ENCODE measurements at regions not wholly inside any gene's neighbourhood (a gene's known extent, or its start where the extent isn't known, plus 50 kb on each side); places are given as distances from the start of the nearest gene placed in this dataset.

- TF ChIP-seq RAD21 (IDR thresholded peaks at IDR 0.05; ENCODE audit: low read depth) (no peak), EGR1 (IDR thresholded peaks at IDR 0.05) (no peak), TAF1 (IDR thresholded peaks at IDR 0.05; ENCODE audit: low read depth) (no peak), EP300 (IDR thresholded peaks at IDR 0.05; ENCODE audit: borderline replicate concordance) (no peak), TCF12 (IDR thresholded peaks at IDR 0.05; ENCODE audit: low read depth) (no peak), TEAD4 (IDR thresholded peaks at IDR 0.05) (no peak), MAX (IDR thresholded peaks at IDR 0.05) (no peak), NFIC (IDR thresholded peaks at IDR 0.05) (no peak), ZBTB7A (IDR thresholded peaks at IDR 0.05; ENCODE audit: low read depth) (no peak), FOXM1 (IDR thresholded peaks at IDR 0.05; ENCODE audit: borderline replicate concordance, low read depth) (no peak)
Observed at GRCh38 chr21:27526451-27526850, 559.6 kb upstream of the ADAMTS5 start.

- TF ChIP-seq EP300 (IDR thresholded peaks at IDR 0.05; ENCODE audit: borderline replicate concordance) (no peak), EGR1 (IDR thresholded peaks at IDR 0.05) (no peak), REST (IDR thresholded peaks at IDR 0.05; ENCODE audit: low read depth) (no peak), YY1 (IDR thresholded peaks at IDR 0.05; ENCODE audit: low read depth) (no peak), CEBPB (IDR thresholded peaks at IDR 0.05) (no peak), CREB1 (IDR thresholded peaks at IDR 0.05; ENCODE audit: low read depth) (no peak), USF1 (IDR thresholded peaks at IDR 0.05) (no peak), ZBTB7A (IDR thresholded peaks at IDR 0.05; ENCODE audit: low read depth) (no peak), MAX (IDR thresholded peaks at IDR 0.05) (no peak), FOXM1 (IDR thresholded peaks at IDR 0.05; ENCODE audit: borderline replicate concordance, low read depth) (no peak), RAD21 (IDR thresholded peaks at IDR 0.05; ENCODE audit: low read depth) (no peak), TAF1 (IDR thresholded peaks at IDR 0.05; ENCODE audit: low read depth) (no peak), NFIC (IDR thresholded peaks at IDR 0.05) (no peak), TEAD4 (IDR thresholded peaks at IDR 0.05) (no peak), TCF12 (IDR thresholded peaks at IDR 0.05; ENCODE audit: low read depth) (no peak)
Observed at GRCh38 chr21:27525780-27526179, 558.9 kb upstream of the ADAMTS5 start.

- TF ChIP-seq TEAD4 (IDR thresholded peaks at IDR 0.05) (no peak), CEBPB (IDR thresholded peaks at IDR 0.05) (no peak), NFIC (IDR thresholded peaks at IDR 0.05) (no peak), USF1 (IDR thresholded peaks at IDR 0.05) (no peak), REST (IDR thresholded peaks at IDR 0.05; ENCODE audit: low read depth) (no peak), EP300 (IDR thresholded peaks at IDR 0.05; ENCODE audit: borderline replicate concordance) (no peak), TCF12 (IDR thresholded peaks at IDR 0.05; ENCODE audit: low read depth) (no peak), MAX (IDR thresholded peaks at IDR 0.05) (no peak), TAF1 (IDR thresholded peaks at IDR 0.05; ENCODE audit: low read depth) (no peak), RAD21 (IDR thresholded peaks at IDR 0.05; ENCODE audit: low read depth) (no peak), YY1 (IDR thresholded peaks at IDR 0.05; ENCODE audit: low read depth) (no peak), EGR1 (IDR thresholded peaks at IDR 0.05) (no peak)
Observed at GRCh38 chr21:27519361-27519760, 552.5 kb upstream of the ADAMTS5 start.

- TF ChIP-seq RAD21 (IDR thresholded peaks at IDR 0.05; ENCODE audit: low read depth) (no peak), FOXM1 (IDR thresholded peaks at IDR 0.05; ENCODE audit: borderline replicate concordance, low read depth) (no peak), TCF12 (IDR thresholded peaks at IDR 0.05; ENCODE audit: low read depth) (no peak), CREB1 (IDR thresholded peaks at IDR 0.05; ENCODE audit: low read depth) (no peak), USF1 (IDR thresholded peaks at IDR 0.05) (no peak), ZBTB7A (IDR thresholded peaks at IDR 0.05; ENCODE audit: low read depth) (no peak), YY1 (IDR thresholded peaks at IDR 0.05; ENCODE audit: low read depth) (no peak), REST (IDR thresholded peaks at IDR 0.05; ENCODE audit: low read depth) (no peak), MAX (IDR thresholded peaks at IDR 0.05) (no peak), CEBPB (IDR thresholded peaks at IDR 0.05) (no peak), TEAD4 (IDR thresholded peaks at IDR 0.05) (no peak), EGR1 (IDR thresholded peaks at IDR 0.05) (no peak), EP300 (IDR thresholded peaks at IDR 0.05; ENCODE audit: borderline replicate concordance) (no peak), TAF1 (IDR thresholded peaks at IDR 0.05; ENCODE audit: low read depth) (no peak), NFIC (IDR thresholded peaks at IDR 0.05) (no peak)
Observed at GRCh38 chr21:27515676-27516075, 548.8 kb upstream of the ADAMTS5 start.

Measured in Ishikawa (cell line).